GM21526 (cell line): ENCODE measurements at regions not wholly inside any gene's neighbourhood (a gene's known extent, or its start where the extent isn't known, plus 50 kb on each side); places are given as distances from the start of the nearest gene placed in this dataset.
A peak's percentile ranks its signal among the peaks of the same experiment; 100 is the strongest.
"Not testable (repeated sequence)": the region's sequence is repeated elsewhere in the genome, so short reads cannot be mapped to it uniquely, and the experiment has no call there.

Experiments used
- ATAC-seq: cut with Tn5 transposase; IDR thresholded peaks from one replicate; pipeline ENCODE4 v1.9.1; 2021; ENCODE audit warnings: moderate library complexity; ENCODE audit not compliant: unreplicated experiment, low FRiP score

DNA sequence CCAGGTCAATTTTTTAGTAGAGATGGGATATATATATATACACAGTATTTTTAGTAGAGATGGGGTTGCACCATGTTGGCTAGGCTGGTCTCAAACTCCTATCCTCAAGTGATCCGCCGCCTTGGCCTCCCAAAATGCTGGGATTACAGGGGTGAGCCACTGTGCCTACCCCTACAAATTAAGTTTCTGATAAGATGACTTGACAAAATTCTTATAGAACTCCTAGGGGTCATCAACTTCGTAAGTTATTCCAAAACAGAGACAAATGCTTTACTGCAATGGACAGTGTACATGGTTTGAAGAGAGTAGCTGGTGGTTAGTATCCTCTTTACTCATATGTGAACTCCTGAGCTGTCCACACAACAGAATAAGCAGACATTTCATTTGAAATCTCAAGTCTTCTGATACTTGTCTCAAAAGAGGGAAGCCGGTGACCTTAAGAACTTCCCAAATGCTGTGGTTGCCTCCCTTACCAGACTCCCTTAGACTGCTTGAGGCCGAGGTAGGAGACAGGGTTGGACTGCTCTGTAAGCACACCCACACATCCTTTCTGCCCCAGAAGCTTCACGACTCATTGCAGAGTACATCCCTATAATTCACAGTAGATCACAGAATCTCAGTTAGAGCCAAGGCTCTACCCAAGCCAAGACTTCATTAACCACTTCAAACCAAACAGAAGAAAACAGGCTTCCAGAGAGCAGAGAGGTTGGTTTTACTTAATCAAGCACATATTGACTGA is 244.1 kb upstream of the IRF2BP2 start:
- ATAC-seq, result no peak

DNA sequence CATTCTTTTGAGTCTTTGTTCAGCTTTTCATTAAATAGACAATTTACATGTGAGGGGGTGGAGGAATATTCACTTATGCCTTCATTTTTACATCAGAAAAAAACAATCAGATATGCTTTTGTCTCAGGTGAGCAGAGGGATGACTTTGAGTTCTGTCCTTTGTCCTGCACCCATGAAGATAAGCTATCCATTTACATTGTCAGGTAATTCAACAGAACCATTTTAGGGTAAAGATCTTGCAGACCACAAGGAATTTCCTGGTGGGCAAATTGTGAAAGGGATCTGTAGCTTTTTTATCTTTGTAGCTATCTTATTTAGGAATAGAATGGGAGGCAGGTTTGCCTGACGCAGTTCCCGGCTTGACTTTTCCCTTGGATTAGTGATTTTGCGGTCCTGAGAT is 242.7 kb upstream of the IRF2BP2 start:
- ATAC-seq, result no peak

DNA sequence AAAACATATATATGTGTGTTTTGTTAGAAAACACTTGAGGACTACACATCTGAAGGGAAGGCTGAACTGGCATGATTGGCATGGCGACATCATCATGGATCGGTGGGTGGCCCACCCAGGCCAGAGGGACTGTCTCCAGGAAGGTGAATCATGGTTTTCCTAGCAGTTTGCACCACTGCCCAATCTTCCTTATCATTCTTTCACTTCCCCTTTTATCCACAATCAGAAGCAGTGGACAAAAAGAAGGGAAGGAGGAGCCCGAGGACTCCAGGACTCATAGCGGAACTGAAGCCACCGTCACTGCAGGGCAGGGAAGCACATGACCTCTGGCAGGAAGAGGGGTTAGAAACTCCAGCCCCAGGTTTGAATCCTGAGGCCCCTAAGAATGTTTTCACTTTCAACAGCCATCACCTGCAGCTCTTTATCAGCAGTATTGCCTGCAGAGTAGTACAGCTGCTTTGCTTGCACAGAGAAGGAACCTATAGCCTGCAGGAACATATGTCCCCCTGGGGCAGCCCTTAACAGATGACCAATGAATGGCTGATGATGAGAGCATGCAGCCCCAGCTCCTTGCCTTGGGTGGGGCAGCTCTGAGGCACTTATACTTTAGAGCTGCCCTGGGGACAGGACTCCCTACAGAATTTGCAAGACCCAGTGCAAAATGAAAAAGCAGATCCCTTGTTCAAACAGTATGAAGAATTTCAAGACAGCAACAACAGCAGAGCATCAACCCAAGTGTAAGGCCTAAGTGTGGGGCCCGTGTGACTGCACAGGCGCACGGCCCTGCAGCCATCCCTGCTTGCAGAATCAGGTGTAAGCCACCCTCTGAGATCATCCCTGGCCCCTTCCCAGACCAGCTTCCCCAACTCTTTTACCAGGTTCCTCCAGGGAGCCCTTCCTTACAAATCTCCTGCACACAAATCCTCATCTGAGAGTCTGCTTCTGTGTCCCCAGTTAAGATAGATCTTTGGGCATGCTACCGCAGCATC is 241.8 kb upstream of the IRF2BP2 start:
- peak; percentile 57 for ATAC-seq

DNA sequence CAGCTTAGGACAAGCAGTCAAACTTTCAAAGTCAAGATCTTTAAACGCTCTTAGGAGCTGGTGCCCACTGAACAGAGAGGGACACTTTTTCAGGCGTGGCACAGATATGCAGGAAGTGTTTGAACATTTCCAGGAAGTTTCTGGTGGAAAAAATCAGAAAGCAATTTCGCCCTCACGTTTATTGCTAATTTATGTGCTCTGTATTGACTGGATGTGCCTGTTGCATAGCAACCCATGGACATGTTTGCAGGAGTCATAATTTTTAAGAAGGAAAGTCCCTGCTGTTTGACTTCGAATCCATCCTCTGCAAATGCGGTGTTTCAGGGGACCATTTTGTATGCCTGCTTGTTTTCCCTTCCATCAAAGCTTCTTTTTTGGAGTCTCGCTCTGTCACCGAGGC is 239.9 kb upstream of the IRF2BP2 start:
- no peak for ATAC-seq

DNA sequence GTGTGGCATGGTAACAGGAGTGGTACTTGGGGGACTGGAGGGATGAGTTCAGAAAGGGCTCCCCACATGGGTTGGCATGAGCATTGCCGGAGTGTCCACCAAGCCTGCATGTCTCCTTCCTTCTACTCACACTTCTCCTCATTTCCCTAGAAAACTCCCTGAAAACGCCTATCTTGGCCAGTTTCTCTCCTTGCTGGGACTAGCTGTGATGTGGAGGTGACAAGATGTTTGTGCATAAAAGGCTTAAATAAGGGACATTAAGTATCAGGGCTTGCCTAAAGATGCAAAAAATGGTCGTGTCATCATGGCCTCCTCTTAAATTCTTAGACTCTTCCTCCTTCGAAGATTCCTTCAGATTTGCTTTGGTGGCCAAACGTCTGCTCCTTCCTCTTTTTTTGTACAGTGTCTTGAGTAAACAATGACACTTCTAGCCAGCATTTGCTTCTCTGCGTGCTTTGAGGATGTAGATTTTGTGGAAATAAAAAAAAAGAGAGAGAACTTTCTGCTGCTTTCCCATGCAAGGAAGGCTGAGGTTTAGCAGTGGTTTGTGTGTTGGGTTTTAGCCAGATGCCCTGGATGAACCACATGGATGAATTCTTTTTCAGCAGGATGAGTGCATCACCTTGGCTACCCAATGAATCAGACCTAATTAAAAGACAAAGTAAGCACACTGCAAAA is 239.1 kb upstream of the IRF2BP2 start:
- no peak for ATAC-seq

DNA sequence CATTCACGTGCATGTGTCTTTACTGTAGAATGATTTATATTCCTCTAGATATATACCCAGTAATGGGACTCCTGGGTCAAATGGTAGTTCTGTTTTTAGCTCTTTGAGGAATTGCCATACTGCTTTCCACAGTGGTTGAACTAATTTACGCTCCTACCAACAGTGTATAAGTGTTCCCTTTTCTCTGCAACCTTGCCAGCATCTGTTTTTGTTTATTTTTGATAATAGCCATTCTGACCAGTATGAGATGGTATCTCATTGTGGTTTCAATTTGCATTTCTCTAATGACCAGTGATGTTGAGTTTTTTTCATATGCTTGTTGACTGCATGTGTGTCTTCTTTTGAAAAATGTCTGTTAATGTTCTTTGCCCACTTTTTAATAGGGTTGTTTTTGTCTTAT is 236.8 kb upstream of the IRF2BP2 start:
- not testable (repeated sequence) for ATAC-seq

DNA sequence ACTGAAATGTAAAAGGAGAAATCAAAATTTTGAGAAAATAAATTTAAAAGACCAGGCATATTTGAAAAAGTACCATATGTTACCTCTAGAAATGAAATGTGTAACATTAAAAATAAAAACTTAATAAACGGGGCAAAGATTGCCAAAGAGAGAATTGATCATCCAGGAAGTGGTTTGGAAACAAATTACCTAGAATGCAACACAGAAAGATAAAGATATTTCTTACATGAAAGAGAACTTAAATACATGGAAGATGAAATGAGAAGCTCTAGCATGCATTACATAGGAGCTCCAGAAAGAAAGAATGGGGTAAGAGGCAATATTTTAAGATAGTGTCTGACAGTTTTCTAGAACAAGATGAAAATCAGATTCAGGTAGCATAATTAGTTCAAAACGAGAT is 235.9 kb upstream of the IRF2BP2 start:
- ATAC-seq, result no peak

DNA sequence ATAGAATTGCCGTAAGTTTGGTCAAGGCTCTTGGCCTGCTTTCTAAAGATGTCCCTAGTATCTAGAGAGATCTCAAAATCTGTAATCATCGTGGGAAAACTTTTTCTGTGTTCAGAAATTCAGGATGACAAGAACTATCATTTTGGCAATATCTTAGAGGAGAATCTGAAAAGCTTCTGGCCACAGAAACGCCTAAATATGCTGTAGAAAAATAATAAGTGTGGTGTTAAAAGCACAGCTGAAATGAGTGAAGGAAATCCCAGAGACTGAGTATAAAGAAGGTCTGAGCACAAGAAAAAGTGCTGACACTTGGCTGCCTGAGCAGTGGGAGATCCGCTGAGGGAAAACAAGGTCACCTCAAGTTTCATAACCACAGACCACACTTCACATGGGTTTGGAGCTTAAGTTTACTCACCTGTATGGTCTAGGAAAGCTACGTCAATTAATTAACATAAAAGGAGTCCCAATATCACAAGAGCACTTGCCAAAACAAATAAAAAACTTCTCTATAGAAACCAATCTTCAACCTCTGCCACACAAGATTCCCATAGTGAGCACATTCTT is 235.2 kb upstream of the IRF2BP2 start:
- ATAC-seq, result no peak

DNA sequence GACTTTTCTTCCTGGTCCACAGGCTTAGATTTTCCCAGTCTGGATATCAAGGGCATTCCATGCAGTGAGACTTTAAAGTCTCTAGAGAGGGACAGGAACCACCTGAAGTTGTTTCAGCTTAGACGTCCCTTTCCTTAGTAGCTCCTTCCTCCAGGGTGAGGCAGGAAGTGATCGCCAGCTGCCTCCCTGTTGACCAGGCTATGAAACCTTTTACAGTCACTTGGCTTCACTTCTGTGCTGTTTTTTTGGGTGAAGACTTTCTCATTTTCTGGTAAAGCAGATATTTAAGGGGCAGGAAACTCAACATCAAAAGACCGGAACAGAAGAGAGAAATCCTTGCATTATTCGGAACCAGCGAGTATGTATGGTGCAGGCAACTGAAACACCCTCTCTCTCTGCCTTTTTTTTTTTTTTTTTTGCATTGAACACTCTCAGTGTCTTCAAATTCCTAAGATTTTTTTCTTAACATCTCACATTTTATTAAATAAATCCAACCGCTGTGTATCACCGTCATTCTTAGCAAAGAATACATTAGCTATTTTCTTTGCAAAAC is 234.6 kb upstream of the IRF2BP2 start:
- no peak for ATAC-seq

DNA sequence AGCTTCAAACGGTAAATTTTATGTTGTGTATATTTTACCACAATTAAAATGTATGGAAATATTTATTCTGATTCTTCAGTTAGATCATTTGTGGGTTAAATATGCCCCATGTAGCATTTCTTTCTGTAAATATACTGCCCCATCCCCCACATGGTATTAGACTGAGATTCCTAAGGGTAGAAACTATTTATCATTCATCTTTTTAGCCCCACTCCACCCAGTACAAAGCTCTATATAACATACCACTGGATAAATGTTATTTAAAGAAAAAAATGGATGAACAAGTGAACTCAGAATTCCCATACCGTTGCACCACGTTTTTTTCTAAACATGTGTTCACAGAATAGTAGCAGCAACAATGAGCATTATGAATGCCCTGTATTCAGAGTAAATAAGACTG is 234.0 kb upstream of the IRF2BP2 start:
- no peak for ATAC-seq

DNA sequence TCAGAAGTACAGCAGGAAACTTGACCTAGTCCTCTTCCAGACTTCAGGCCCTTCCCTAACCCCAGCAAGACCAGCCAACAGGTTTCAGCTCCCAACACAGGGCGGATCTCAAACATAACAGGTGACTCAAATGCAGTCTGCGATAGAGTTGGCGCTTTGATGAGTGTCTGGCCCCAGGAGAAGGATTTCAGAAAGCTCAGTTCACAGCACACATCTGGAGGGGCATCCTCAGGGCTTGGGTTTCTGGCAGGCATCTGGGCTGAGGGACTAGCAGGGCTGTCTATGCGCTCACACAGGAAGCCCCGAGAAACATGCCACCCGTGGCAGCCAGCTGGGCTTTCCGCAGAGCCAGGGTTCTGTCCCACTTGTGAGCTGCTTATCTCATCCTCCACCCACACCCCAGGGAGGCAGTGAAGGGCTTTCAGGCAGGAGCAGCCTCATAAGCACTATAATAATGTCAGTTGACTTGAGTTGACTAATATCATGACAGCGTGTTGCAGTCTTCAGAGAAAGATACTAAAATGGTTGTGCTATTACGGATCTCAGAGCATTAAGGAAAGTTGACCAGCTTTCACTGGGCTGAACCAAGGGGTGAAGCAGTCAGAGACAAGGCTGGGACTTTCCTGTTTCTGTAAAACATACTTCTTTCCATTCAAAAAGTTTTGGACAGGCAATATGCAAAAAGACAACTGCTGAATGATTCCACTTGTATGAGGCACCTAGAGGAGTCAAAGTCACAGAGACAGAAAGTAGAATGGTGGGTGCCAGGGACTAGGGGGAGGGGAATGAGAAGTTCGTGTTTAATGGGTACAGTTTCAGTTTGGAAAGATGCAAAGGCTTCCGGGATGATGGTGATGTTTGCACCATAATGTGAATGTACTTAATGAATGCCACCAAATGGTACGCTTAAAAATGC is 233.0 kb upstream of the IRF2BP2 start:
- peak; percentile 63 for ATAC-seq

DNA sequence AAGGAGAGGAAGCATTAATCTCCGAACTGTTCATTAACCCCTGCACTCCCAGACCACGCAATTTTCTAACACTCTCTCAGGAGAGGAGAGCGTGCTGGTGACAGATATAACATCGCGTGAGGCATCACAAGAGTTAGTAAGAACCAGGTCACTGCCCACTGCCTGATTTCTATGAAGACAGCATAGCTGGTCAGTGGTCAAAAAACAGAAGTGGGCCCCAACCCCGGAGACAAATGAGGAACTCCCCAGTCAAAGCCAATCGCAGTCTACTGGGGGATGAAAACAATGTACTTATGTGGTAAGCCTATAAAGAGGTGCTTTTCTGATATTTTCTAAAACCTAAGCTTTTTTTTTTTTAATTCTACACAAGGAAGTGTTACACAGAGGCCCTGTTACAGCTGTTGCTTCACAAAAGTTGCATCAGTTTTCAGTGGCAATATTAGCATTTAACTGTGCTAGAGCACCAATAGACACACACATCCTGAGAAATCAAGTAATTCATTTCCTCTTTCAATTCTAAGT is 231.8 kb upstream of the IRF2BP2 start:
- no peak for ATAC-seq

DNA sequence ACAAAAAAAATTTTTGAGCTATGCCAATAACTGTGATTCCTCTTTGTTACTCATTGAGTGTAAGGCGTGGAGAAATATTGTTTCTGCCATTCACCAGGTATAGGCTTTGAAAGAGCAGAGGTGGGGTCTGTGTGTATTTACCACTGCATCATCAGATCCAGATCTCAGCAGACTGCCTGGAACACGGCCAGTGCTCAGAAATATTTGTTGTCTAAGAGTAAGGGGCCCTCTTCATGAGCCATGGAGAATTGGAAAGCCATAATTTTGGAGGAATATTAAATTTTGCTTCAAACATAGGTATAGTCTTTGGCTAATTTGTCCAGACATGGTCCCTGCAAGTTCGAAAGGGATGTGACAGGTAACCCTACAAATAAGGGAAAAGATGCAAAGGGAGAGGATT is 231.3 kb upstream of the IRF2BP2 start:
- ATAC-seq, result no peak

DNA sequence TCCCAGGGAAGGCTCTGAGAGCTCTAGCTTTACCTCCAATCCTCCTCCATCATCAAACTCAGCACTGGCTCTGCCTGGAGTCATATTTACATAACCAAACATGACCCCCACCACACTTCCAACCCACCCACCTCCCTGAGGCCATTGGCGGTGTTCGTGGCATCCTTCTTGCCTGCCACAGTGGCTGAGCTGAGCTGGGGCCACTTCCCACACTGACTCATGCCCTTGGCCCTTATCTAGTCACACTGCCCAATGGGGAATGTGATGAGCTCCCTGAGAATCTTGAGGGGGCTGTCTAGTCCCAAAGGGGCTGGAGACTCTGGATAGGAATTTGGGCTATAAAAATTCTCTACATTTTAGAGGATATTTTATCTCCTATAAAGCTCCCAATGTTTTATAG is 230.9 kb upstream of the IRF2BP2 start:
- no peak for ATAC-seq

DNA sequence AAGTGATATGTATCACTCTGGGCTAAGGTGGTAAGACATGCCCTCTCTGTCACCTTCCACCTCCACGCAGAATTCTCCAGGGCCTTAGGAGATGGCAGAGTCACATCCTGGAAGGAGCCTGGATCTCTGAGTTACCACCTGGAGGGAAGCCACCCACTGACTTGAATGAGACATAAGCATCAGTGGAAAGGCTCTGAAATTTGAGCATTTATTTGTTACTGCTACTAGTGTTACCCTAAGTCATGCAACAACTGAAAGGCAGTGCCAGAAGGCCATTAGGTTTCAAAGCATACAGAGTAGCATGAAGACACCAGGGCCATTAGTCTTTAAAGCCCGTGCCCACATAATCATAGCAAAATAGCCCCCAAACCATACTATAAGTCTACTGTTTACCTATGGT is 230.3 kb upstream of the IRF2BP2 start:
- no peak for ATAC-seq

DNA sequence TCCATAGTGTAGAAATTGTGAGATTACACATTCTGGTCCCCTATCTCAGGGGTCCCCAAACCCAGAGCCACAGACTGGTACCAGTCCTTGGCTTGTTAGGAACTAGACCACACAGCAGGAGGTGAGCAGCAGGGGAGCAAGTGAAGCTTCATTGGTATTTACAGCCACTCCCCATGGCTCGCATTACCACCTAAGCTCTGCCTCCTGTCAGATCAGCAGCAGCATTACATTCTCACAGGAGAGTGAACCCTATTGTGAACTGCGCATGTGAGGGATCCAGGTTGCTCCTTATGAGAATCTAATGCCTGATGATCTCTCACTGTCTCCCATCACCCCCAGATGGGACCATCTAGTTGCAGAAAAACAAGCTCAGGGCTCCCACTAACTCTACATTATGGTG is 229.7 kb upstream of the IRF2BP2 start:
- no peak for ATAC-seq

DNA sequence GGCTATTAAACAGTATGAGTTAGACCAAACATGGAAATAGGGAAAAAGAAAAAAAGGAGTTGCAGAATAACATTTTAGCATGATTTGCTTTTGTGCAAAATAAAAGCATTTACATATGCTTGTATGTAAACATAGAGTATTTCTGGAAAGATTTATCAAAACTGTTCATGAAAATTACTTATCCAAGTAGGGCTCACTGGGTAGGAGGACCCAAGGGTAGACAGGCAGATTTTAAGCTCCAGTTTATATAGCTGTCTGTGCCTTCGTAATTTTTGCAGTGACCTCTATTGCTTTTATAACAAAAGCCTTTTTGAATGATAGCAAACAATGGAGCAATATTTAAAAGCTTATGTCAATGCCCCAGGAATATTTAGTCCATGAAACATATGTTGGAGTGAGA is 228.8 kb upstream of the IRF2BP2 start:
- ATAC-seq, result no peak

DNA sequence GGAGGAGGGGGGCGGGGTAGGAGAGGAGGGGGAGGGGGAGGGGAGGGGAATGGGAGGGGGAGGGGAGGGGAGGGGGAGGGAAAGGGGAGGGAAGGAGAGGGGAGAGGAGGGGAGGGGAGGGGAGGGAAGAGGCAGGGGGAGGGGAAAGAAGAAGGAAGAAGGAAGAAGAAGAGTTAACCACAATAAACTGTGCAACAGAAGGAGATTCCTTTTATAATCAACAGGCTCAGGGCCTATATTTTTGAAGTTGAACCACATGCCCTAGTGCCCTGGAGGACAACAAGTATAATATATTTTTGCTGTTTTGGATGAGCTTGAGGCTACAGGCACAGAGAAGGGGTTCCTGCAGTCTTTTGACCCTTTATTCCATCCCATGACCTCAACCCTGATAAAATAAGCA is 228.2 kb upstream of the IRF2BP2 start:
- no peak for ATAC-seq

DNA sequence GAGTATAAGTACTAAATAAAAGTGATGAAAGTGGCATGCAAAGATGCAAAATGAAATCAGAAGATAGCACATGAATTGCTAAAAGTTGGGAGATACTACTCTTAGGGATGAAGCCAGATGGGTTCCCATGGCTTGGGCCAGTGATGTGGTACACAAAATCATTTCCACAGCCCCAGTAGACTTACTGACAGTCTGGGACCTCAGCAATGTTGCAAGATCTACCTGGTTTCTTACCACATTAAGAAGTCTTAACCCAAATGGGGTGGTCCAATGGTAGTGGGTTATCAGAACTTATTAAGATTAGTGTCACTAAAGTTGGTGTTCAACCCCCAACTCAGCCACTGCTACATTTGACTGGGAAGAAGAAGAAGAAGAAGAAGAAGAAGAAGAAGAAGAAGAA is 227.7 kb upstream of the IRF2BP2 start:
- no peak for ATAC-seq
